Breast epithelium (tissue), 3 donors: ENCODE measurements at regions not wholly inside any gene's neighbourhood (a gene's known extent, or its start where the extent isn't known, plus 50 kb on each side); places are given as distances from the start of the nearest gene placed in this dataset.

Experiments
- POLR2A ChIP-seq: fragments of 450-650 bp; IDR thresholded peaks from one replicate; pipeline ENCODE4 v1.6.1; 2016; ENCODE audit warnings: antibody characterized with exemption, mild to moderate bottlenecking, moderate library complexity
- POLR2AphosphoS5 ChIP-seq, 3 donors: sonication (generic); formaldehyde crosslinking; IDR thresholded peaks; one replicate each; pipeline ENCODE4 v1.6.1; 2017; ENCODE audit warnings: antibody characterized with exemption in 3 of 3
- TF ChIP-seq, protein P1 (sequence below), 3 donors: fragments of 450-650 bp; IDR thresholded peaks; one replicate each; pipeline ENCODE4 v1.5.1; 2016 to 2017; ENCODE audit warnings: antibody characterized with exemption in 3 of 3, mild to moderate bottlenecking in 3 of 3, moderate library complexity in 3 of 3

DNA sequence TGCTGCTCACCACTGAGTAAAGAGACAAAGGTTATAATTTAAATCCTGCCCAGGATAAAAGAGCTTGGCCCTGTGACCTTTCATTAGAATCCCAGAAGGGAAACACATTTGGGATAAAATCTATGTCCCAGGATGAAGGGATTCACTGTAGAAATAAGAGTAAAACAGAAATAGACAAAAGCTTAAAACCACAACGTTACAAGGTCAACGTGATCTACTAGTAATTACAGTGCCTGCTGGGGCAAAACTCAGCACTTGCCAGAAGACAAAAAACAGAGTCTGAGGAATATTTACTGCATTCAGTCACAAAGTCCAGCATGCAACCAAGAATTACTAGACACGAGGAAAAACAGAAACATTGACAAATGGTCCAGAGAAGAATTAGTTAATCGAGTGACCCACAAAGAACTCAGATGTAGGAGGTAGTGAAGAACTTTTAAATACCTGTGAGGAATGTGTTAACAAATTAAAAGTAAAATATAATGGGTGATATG lies 982.3 kb downstream of the GATA3 start:
- TF ChIP-seq, protein P1, sequence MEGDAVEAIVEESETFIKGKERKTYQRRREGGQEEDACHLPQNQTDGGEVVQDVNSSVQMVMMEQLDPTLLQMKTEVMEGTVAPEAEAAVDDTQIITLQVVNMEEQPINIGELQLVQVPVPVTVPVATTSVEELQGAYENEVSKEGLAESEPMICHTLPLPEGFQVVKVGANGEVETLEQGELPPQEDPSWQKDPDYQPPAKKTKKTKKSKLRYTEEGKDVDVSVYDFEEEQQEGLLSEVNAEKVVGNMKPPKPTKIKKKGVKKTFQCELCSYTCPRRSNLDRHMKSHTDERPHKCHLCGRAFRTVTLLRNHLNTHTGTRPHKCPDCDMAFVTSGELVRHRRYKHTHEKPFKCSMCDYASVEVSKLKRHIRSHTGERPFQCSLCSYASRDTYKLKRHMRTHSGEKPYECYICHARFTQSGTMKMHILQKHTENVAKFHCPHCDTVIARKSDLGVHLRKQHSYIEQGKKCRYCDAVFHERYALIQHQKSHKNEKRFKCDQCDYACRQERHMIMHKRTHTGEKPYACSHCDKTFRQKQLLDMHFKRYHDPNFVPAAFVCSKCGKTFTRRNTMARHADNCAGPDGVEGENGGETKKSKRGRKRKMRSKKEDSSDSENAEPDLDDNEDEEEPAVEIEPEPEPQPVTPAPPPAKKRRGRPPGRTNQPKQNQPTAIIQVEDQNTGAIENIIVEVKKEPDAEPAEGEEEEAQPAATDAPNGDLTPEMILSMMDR (IDR thresholded peaks at IDR 0.05) = no peak
- TF ChIP-seq POLR2A (no peak), POLR2AphosphoS5 (IDR thresholded peaks at IDR 0.05) (no peak)
